Activated naive CD8-positive, alpha-beta T cell treated with anti-CD3 and anti-CD28 coated beads, Interleukin-2, amount 50 U/mL, for 16 hours (primary cell): ENCODE measurements at regions not wholly inside any gene's neighbourhood (a gene's known extent, or its start where the extent isn't known, plus 50 kb on each side); places are given as distances from the start of the nearest gene placed in this dataset.

Source experiments
- DNase-seq: peaks from one replicate; pipeline ENCODE4 v3.0.0-alpha.2; 2020; ENCODE audit warnings: low read depth, low spot score

GRCh38 chr20:51096582-51097267, 73.8 kb upstream of the KCNG1 start:
- DNase-seq, result no peak

GRCh38 chr20:51095633-51096521, 73.0 kb upstream of the KCNG1 start:
- no peak for DNase-seq

DNA sequence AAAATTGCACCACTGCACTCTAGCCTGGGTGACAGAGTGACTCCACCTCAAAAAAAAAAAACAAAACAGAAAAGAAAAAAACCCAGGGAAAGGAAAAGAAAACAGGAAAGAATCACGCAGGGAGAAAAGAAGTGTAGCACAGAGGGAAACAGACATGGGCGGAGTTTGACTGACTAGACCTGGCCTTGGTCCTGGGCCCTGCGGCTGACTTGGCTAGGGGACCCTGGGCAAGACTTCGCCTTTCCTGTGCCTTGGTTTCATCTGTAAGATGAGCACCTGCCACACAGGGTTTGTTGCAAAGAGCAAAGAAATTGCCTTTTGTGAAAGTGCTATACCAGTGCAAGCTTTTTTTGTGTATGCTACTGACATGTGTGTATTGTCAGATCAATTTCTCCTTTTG, 71.3 kb upstream of the KCNG1 start:
- no peak for DNase-seq

- no peak for DNase-seq
These were observed 70.4 kb upstream of the KCNG1 start for GRCh38 chr20:51093240-51093763.

GRCh38 chr20:51092338-51092737, 69.4 kb upstream of the KCNG1 start:
- no peak for DNase-seq

GRCh38 chr20:51091406-51092195, 68.7 kb upstream of the KCNG1 start:
- no peak for DNase-seq

DNA sequence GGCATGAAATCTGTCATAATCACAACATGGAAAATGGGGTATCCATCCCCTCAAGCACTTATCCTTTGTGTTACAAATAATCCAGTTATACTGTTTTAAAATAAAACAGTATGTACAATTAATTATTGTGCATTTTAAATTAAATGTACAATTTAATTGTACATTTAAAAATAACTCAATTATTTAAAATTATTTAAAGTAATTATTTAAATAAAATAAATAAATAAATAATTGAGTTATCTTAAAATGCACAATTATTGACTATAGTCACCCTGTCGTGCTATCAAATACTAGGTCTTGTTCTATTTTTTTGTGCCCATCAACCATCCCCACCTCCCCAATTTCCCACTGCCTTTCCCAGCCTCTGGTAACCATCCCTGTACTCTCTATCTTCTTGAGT, 66.9 kb upstream of the KCNG1 start:
- DNase-seq, result no peak

- no peak for DNase-seq
These were observed 66.4 kb upstream of the KCNG1 start for GRCh38 chr20:51089272-51089781.

DNA sequence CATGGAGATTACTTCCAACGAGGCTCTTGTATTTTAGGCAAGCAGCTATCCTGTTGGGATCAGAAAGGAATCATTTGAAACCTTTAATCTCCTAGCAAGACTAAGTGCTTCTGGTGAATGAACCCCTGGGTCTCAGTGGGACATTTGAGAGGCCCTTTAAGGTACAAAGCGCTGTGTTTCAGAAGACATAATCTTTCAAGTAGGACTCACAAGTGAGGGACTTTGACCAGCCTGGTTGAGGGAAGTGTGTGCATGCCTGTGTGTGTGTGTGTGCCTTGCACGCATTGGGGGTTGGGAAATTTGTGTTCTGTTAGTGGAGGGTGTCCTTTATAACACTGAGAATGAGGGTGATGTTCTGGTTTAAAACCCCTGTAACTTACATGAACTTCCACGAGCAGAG, 64.4 kb upstream of the KCNG1 start:
- DNase-seq, result no peak

DNA sequence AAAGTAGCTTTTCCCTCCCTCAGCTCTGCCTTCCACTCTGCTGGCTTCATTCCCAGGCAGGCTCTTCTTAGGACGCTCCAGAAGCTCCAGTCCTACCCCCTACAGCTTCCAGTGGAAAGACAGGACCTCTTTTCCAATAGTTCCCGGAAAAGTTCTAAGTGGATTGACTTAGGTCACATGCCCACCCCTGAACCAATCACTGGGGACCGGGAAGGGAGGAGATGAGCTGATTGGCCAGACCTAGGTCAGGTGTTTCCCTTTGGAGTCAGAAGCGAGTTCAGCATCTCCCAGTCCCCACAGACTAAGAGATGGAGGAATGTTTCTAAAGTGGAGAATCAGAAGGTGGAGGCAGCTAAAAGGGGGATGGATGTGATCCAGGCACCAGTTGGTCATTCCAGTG, 62.9 kb upstream of the KCNG1 start:
- no peak for DNase-seq

DNA sequence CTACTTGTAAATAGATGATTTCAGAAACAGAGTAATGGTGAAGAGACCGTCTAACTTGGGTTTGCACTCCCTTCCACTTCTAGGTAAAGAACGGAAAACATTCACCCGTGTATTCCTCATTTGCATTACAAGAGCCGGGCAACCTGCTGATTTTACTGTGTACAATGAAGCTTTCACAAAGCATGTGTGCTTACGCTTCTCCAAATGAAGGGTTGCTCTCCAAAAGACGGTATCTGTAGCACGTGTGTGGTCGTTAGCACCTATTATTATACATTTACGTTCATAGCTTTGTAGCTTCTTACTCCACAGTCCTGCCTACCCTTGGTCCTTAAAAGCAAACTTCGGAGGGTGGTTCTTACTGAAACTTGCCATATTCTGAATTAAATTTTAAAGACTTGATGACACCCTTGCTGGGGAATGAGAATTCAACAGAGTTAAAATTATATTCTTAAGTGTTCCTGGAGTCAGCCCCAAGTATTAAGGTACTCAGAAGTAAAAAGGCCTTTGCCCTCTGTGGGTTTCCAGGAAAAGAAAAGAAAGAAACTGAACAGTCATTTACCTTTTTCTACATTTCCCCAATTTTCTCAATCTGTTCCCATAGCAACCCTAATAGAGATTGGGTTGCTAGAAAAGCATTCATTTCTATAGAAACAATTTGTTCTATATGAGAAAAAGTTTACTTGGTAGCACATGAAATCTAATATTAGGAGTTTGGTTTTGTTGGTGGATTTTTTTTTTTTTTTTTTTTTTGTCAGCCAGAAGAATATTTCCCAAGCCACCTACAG, 61.9 kb upstream of the KCNG1 start:
- no peak for DNase-seq

DNA sequence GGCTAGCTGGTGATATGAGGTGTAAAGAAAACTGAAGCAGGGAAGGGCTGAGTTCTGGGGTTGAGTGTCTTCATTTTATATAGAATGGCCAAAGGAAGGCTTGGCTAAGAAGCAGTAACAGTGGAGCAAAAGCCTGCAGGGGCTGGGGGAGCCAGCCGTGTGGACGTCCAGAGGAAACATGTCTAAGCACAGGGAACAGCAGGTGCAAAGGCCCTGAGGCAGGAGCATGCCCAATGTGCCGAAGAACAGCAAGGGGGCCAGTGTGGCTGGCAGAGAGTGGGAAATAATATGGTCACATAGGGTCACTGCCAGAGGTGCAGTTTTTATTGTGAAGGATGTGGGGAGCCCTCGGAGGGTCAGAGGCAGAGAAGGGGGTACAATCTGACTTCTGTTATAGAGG, 60.5 kb upstream of the KCNG1 start:
- DNase-seq, result no peak

- DNase-seq, result no peak
These were observed 60.1 kb upstream of the KCNG1 start for GRCh38 chr20:51082988-51083387.

GRCh38 chr20:51080516-51080915, 57.6 kb upstream of the KCNG1 start:
- DNase-seq, result no peak

DNA sequence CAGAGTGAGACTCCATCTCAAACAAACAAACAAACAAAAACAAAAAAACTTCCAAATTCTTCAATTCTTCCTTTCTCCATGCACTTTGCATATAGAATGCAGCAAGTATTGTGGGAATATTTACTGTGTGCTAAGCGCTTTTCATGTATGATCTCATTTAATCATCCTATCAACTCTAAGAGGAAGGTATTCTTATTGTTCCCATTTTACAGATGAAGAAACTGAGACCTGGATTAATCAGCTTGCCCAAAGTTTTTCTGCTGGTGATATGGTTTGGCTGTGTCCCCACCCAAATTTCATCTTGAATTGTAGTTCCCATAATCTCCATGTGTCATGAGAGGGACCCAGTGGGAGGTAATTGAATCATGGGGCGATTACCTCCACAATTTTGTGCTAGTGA, 56.6 kb upstream of the KCNG1 start:
- DNase-seq, result no peak

- DNase-seq, result no peak
These were observed 54.8 kb upstream of the KCNG1 start for GRCh38 chr20:51077686-51078060.

- no peak for DNase-seq
These were observed 54.1 kb upstream of the KCNG1 start for GRCh38 chr20:51076786-51077685.

DNA sequence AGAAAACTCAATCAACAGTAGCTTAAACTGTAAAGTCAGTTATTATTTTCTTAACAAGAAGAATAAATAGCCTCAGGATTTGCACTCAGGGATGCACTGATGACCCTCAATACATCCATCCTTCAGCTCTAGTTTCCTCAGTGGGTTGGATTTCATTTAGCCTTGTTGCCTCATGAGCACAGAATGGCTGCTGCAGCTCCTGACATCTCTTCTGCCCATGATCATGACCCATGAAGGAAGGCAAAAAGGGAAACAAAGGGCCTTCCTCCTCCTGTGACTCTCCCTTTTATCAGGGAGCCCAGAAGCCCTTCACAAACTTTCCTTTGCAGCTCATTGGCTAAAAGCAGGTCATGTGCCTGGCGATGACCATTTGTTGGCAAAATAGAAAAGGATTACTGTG, 51.2 kb upstream of the KCNG1 start:
- DNase-seq, result no peak
